Endometrium (tissue), 2 donors: ENCODE measurements at regions not wholly inside any gene's neighbourhood (a gene's known extent, or its start where the extent isn't known, plus 50 kb on each side); places are given as distances from the start of the nearest gene placed in this dataset.
"Not testable (repeated sequence)": the region's sequence is repeated elsewhere in the genome, so short reads cannot be mapped to it uniquely, and the experiment has no call there.

ENCODE experiments used
- FAIRE-seq: peaks from 2 replicates; lab custom pipeline; 2012; peaks lifted over from hg19 to GRCh38; lab: Jason Lieb, UNC
- donor health status: control.
- donor health status: control.

- FAIRE-seq: no peak
Measured at GRCh38 chr12:115319446-115320040, 635.6 kb upstream of the TBX3 start.

DNA sequence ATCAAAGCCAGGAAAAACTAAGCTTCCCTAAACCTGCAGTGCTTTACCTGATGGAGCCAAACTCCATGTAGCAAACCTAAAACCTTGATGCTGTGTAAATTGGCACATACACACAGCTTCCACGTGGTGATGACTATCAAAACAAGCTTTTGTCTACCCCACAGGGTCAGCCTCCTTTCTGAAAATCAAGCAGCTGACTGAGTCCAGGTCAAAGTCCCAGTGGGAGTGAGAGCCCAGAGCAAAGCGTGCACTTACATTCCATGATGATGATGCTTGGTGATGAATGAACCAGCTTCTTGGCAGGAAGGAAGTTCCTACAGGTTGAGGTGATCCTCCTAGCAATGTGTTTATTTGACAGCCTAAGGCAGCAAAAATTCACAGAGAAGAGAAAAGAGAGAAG lies 630.0 kb upstream of the TBX3 start:
- FAIRE-seq: no peak

- FAIRE-seq: no peak
Measured at GRCh38 chr12:115312901-115313300, 628.9 kb upstream of the TBX3 start.

DNA sequence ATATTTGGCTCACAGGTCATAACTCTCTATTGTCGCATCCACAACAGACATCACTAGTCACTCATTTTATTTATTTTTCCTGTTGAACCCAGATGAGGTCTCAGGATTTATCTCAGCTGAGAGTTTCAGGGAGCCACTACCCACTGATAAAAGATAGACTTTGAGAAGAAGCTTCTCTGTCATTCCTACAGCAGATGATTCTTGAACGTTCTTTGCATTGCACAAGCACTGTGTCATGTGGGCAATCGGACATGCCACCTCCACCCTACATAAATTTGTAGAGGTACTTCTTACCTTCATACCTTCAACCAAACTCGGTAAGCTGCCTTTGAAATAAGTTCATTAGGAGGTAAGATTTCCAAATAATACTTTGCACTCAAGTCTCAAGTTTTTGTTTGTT lies 627.9 kb upstream of the TBX3 start:
- no peak for FAIRE-seq

GRCh38 chr12:115308918-115309317 lies 624.9 kb upstream of the TBX3 start:
- FAIRE-seq: no peak

- no peak for FAIRE-seq
Measured at GRCh38 chr12:115306380-115306779, 622.4 kb upstream of the TBX3 start.

- FAIRE-seq: no peak
Measured at GRCh38 chr12:115305867-115306266, 621.9 kb upstream of the TBX3 start.

DNA sequence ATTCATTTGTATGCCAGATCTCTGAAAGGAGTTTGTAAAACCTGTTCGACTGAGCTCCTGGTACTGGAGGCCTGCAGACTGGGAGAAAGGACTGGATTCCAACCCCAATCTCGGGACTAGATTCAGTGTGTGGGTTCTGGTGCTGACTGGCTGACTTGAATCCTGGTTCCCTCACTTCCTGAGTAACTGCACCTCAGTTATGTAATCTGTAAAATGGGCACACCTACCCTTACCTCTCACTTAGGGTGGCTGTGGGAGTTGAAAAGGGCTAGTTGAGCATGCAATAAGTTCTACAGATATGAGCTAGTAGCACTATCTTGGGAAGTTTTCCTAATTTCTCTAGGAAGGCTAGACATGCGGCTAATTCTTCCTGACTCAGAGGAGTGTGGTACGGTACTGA lies 621.3 kb upstream of the TBX3 start:
- FAIRE-seq: no peak

DNA sequence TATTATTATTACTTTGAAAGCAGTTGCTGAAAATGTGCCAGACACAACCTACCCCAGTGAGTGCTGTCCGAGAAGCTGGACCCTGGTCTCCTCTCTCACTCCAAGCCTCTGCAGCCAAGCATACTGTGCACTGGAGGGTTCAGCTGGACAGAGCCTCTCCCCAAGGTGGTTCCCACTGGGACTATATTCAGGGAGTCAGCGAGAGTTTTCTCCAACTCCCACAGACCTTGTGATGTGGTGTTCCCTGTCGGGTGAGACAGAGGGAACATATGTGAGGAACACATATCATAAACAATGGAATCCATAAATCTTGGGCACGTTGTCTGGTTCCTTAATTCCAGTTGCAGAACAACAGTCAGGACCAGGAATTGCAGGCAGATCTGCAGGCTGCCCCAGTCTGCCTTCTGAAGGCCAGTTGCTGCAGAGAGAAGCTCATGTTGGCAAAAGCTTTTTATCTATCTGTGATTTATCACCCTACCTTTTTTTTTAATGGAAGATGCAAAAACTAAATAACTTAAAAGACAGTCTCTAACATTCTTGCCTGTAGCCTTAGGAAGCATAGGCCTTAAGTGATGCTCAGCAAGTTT lies 619.8 kb upstream of the TBX3 start:
- peak; percentile 87 for FAIRE-seq

DNA sequence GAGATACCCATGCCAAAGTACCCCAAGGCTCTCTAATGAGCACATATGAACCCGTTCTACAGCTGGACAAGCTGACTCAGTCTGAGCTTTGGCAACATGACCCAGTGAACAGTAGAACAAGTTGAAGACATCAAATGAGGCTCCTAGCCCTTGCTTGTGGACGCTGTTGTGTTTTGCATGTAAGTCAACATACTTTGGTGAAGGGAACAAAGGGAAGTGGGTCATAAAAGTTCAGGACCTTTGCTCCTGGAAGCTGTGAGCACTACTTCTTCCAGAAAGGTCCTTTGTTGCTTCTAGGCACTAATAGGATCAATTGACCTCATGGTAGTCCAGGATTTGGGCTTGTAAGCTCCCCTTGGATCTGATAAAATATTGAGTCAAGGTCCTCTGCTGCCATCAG lies 613.5 kb upstream of the TBX3 start:
- no peak for FAIRE-seq

- FAIRE-seq: no peak
Measured at GRCh38 chr12:115296613-115297198, 612.7 kb upstream of the TBX3 start.

DNA sequence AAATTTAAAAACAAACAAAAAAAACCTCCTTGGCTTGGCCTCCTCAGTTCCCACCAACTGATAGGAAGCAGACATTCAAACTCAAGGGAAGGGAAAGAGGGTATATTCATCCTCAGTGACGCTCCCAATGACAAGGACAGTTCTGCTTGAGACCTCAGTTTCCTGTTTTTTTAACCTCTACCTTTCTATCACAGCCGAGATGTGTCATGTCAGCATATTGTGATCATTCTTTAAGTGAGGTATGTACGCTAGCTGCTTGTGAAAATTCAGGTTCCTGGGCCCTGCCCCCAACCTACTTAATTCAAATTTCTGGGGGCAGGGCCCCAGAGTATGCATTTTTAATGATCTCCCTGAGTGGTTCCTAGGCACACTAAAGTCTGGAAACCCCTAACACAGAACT lies 611.9 kb upstream of the TBX3 start:
- FAIRE-seq: no peak

DNA sequence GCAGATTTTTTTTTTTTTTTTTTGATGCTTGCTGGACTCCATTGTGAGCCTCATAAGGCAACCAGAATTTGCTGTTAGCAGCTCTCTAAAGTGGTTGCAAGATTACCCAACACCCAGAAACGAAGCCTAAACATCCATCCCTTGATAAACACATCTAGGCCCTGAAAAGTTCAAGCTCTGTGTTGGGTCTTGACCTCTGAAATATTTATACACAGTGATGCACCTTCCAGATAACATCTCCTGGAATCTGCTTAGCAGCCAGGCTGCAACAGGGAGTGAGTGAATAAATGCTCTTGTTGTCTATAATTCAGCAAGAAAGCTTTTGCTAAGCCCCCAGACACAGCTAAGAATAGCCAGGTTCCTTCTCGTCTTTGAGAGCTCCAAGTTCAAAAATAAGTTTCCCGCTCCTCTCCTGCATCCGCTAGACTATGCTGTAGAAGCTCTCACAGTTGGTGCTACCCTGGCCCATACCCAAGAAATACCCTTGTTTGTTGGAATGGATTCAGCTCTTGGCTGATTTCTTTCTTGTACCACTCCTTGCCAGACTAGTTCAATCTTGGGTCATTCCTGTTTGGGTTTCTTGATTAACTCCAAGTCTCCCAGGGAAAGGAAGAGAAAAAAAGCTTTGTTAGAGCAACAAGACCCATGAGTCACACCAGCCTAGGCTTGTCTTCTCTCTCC lies 610.6 kb upstream of the TBX3 start:
- FAIRE-seq: no peak

GRCh38 chr12:115285429-115285828 lies 601.5 kb upstream of the TBX3 start:
- FAIRE-seq: not testable (repeated sequence)

GRCh38 chr12:115273456-115273855 lies 589.5 kb upstream of the TBX3 start:
- FAIRE-seq: no peak

DNA sequence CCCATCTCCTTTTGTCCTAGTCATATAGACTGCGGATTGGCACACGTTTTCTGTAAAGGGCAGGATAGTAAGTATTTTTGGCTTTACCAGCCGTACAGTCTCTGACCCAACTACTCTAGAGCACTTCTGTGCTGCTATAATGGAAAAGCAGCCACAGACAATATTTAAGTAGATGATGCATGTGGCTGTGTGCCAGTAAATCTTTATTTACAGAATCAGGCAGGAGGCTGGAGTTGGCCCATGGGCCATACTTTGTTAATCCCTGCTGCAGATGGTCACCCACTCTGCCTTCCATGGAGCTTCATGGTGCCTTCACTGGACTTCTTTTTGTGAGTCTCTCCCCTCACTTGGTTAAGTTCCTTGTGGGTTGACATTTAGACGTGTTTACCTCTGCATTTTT lies 584.5 kb upstream of the TBX3 start:
- FAIRE-seq: no peak

DNA sequence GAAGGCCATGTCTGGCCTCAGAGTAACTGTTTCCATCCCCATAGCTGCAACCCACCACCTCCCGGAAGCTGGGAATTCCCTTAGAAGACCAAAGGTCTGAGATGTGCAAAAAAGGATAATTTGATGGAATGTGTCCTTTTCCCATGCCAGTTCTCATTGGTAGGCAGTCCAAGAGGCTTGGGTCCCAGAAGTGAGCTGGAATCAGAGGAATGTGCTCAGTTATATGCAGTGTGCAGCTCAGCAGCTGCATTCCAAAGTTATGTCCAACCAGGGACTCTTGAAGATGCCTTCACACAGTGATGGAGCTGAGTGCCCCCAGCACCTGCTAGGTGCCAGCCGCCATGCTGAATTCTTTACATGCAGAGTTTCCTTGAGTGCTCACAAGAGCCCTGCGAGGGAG lies 583.9 kb upstream of the TBX3 start:
- no peak for FAIRE-seq

GRCh38 chr12:115267464-115267863 lies 583.5 kb upstream of the TBX3 start:
- FAIRE-seq: no peak

- FAIRE-seq: no peak
Measured at GRCh38 chr12:115264605-115265004, 580.6 kb upstream of the TBX3 start.

DNA sequence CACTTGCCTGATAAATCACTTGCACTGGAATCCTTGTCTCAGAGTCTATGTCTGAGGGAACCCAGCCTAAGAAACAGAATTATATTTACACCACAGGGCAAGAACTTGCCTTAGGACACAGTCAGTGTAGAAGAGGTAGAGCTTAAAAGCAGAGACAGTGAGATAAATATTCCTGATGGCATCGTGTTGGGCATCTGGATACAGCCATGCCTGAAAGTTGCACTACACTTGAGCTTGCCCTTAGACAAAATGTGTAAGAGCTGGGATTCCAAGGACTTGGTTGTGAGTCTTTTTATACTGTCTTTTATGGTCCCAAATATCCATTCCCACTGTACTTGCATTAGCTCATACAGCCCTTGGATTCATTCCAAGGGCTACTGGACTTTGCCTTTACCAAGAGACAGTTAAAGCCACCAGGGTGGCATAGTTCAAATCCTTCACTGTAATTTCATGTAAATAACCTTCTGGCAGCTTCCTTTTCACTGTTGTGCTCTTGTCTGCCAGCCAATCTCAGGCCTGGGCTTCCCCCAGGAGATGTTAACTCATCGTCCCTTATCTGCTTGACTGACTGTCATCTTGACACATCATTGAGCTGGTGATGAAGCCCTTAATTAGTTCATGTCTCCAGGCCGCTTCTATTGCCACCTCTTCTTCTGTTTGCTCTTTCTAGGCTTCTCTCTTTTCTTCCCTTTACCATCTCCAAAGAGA lies 577.9 kb upstream of the TBX3 start:
- no peak for FAIRE-seq

GRCh38 chr12:115260762-115261675 lies 577.0 kb upstream of the TBX3 start:
- FAIRE-seq: no peak
